Calu3 (cell line): ENCODE measurements at regions not wholly inside any gene's neighbourhood (a gene's known extent, or its start where the extent isn't known, plus 50 kb on each side); places are given as distances from the start of the nearest gene placed in this dataset.

Source experiments
- BruUV-seq: library from RNA; stranded (reverse); fragments of 400-500 nt; replicated peaks from 2 replicates; lab custom pipeline; 2021; lab: Mats Ljungman, UMichigan
- CTCF ChIA-PET: fragments of 300-600 bp; sonication (Branson Sonifier 250); formaldehyde crosslinking; loops from one replicate; lab custom pipeline; 2022; ENCODE audit warnings: antibody characterized with exemption; lab: Charles Lee
- DNase-seq: peaks from one replicate; pipeline ENCODE4 v3.0.0; 2022
- H3K27ac Mint-ChIP-seq: one replicate; pipeline ENCODE4 v1.8.0; 2022; ENCODE audit warnings: mixed read lengths; ENCODE audit not compliant: unreplicated experiment
- H3K27me3 Mint-ChIP-seq: one replicate; pipeline ENCODE4 v1.8.0; 2022; ENCODE audit warnings: mixed read lengths; ENCODE audit not compliant: unreplicated experiment
- H3K36me3 Mint-ChIP-seq: one replicate; pipeline ENCODE4 v1.8.0; 2022; ENCODE audit warnings: mild to moderate bottlenecking, moderate library complexity, mixed read lengths; ENCODE audit not compliant: insufficient read depth, unreplicated experiment
- H3K4me1 Mint-ChIP-seq: one replicate; pipeline ENCODE4 v1.8.0; 2022; ENCODE audit warnings: mild to moderate bottlenecking, low read depth, mixed read lengths; ENCODE audit not compliant: unreplicated experiment
- H3K4me3 Mint-ChIP-seq: one replicate; pipeline ENCODE4 v1.8.0; 2022; ENCODE audit warnings: mild to moderate bottlenecking, low read depth, moderate library complexity, mixed read lengths; ENCODE audit not compliant: unreplicated experiment
- H3K9me3 Mint-ChIP-seq: one replicate; pipeline ENCODE4 v1.8.0; 2022; ENCODE audit warnings: low read depth, mixed read lengths; ENCODE audit not compliant: unreplicated experiment
- intact Hi-C: fragments of 100-400 bp; cut with micrococcal nuclease; formaldehyde crosslinking; loops from one replicate; pipeline ENCODE4 v1.10.0; 2022; ENCODE audit not compliant: unreplicated experiment
- TF ChIP-seq, protein P1 (sequence below): fragments of 200-600 bp; IDR thresholded peaks from one replicate; pipeline ENCODE4 v1.8.0; 2022; ENCODE audit warnings: antibody characterized with exemption; ENCODE audit not compliant: unreplicated experiment

GRCh38 chr6:104381907-104382306, 477.8 kb downstream of the HACE1 start:
- no TSS peak for BruUV-seq

DNA sequence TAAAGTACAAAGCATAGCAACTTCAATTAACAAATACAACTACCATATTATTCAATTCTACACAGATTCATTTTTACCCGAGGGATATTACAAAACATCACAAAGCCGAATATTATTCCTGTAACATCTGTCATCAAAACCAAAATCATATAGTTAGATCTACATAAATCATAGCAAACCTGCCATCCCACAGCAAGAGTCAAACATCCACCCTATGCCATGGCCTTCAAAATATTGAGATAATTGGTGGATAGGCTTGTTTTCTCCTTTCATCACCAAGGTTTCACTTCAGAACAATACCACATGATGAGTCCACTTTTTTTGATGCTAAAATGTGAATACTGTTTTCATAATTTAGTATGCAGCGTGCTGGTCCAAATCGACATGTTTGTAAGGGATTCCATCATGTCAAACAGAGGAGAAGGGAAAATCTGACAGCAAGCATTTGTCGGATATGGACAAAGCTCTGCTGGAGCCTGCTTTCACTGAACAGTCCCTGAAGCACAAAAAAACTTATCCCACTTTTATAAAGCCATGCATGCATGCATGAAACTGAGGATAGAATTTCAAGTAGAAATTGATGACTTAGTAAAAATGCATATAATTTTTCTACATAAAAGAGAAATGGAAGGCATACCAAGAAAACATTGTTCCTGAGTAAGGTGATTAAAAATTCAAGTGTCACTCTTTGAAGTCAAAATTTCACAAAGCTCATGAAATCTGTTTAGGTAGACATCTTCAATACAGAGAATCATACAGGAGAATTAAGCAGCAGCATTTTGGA, 494.1 kb downstream of the HACE1 start:
- BruUV-seq, result no TSS peak
- H3K9me3 Mint-ChIP-seq, result no peaks in the 10 kb centered on the region
- H3K36me3 Mint-ChIP-seq, result no peaks in the 10 kb centered on the region
- TF ChIP-seq, protein P1, sequence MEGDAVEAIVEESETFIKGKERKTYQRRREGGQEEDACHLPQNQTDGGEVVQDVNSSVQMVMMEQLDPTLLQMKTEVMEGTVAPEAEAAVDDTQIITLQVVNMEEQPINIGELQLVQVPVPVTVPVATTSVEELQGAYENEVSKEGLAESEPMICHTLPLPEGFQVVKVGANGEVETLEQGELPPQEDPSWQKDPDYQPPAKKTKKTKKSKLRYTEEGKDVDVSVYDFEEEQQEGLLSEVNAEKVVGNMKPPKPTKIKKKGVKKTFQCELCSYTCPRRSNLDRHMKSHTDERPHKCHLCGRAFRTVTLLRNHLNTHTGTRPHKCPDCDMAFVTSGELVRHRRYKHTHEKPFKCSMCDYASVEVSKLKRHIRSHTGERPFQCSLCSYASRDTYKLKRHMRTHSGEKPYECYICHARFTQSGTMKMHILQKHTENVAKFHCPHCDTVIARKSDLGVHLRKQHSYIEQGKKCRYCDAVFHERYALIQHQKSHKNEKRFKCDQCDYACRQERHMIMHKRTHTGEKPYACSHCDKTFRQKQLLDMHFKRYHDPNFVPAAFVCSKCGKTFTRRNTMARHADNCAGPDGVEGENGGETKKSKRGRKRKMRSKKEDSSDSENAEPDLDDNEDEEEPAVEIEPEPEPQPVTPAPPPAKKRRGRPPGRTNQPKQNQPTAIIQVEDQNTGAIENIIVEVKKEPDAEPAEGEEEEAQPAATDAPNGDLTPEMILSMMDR, result no peak
- DNase-seq, result no peak
- intact Hi-C loops, result no loop called here
- H3K27me3 Mint-ChIP-seq, result peaks cover 10% of the 10 kb centered on the region
- H3K4me1 Mint-ChIP-seq, result no peaks in the 10 kb centered on the region
- no peak overlapping the region for H3K4me3 Mint-ChIP-seq
- no peak overlapping the region for H3K27ac Mint-ChIP-seq
- CTCF ChIA-PET, result no interaction called here

More at GRCh38 chr6:104381907-104382306, 477.8 kb downstream of the HACE1 start:
- TF ChIP-seq, protein P1, result no peak
- Mint-ChIP-seq H3K27ac (no peak overlapping the region), H3K4me1 (no peaks in the 10 kb centered on the region), H3K36me3 (no peaks in the 10 kb centered on the region), H3K27me3 (no peaks in the 10 kb centered on the region), H3K4me3 (no peak overlapping the region), H3K9me3 (no peaks in the 10 kb centered on the region)
- CTCF ChIA-PET, result no interaction called here
- DNase-seq, result no peak
- intact Hi-C loops, result no loop called here

GRCh38 chr6:104357928-104358327, 501.8 kb downstream of the HACE1 start:
- CTCF ChIA-PET, result no interaction called here
- no peak for DNase-seq
- Mint-ChIP-seq H3K27ac (no peak overlapping the region), H3K27me3 (peaks cover 5% of the 10 kb centered on the region), H3K36me3 (no peaks in the 10 kb centered on the region), H3K4me1 (no peaks in the 10 kb centered on the region), H3K9me3 (peaks cover 2% of the 10 kb centered on the region), H3K4me3 (no peak overlapping the region)
- TF ChIP-seq, protein P1, result no peak
- intact Hi-C loops, result loop anchor here (10.0 kb wide), 1 partner anchor 127 kb away; no protein-coding TSS in a partner anchor
- BruUV-seq, result no TSS peak

- Mint-ChIP-seq H3K36me3 (no peaks in the 10 kb centered on the region), H3K27me3 (no peaks in the 10 kb centered on the region), H3K4me3 (no peak overlapping the region), H3K27ac (no peak overlapping the region), H3K4me1 (no peaks in the 10 kb centered on the region), H3K9me3 (peaks cover 2% of the 10 kb centered on the region)
- intact Hi-C loops, result loop anchor here (10.0 kb wide), 1 partner anchor 129 kb away; no protein-coding TSS in a partner anchor
- CTCF ChIA-PET, result no interaction called here
- no peak for DNase-seq
- no TSS peak for BruUV-seq
- TF ChIP-seq, protein P1, result no peak
Observed at GRCh38 chr6:104356197-104356596, 503.5 kb downstream of the HACE1 start.
